Liver (tissue), 8 donors: ENCODE measurements at regions not wholly inside any gene's neighbourhood (a gene's known extent, or its start where the extent isn't known, plus 50 kb on each side); places are given as distances from the start of the nearest gene placed in this dataset.
A peak's percentile ranks its signal among the peaks of the same experiment; 100 is the strongest.

Source experiments
- DNase-seq: peaks from one replicate; pipeline ENCODE4 v3.0.0-alpha.2; 2017; ENCODE audit warnings: low spot score
- H3K27ac ChIP-seq, 2 donors: one replicate each; pipeline ENCODE4 v1.7.0; 2013; ENCODE audit warnings: inconsistent platforms in 2 of 2, low read length in 2 of 2, control low read depth in 1 of 2, low read depth in 1 of 2, mild to moderate bottlenecking in 1 of 2
- H3K27me3 ChIP-seq, 4 donors: one replicate each; pipeline versions ENCODE4 v1.6.1 to v1.7.0; 2013; ENCODE audit warnings: low read length in 3 of 4, inconsistent platforms in 1 of 4, mild to moderate bottlenecking in 1 of 4, moderate library complexity in 1 of 4; ENCODE audit not compliant: control insufficient read depth in 4 of 4, insufficient read depth in 4 of 4
- H3K36me3 ChIP-seq, 4 donors: one replicate each; pipeline versions ENCODE4 v1.6.1 to v1.7.0; 2013; ENCODE audit warnings: low read length in 3 of 4, mild to moderate bottlenecking in 3 of 4, low read depth in 1 of 4, moderate library complexity in 1 of 4; ENCODE audit not compliant: control insufficient read depth in 4 of 4, insufficient read depth in 3 of 4
- H3K4me1 ChIP-seq, 4 donors: one replicate each; pipeline versions ENCODE4 v1.6.1 to v1.7.0; 2013; ENCODE audit warnings: low read length in 3 of 4, mild to moderate bottlenecking in 3 of 4, moderate library complexity in 1 of 4; ENCODE audit not compliant: control insufficient read depth in 4 of 4, insufficient read depth in 4 of 4
- H3K4me3 ChIP-seq, 3 donors: one replicate each; pipeline versions ENCODE4 v1.6.1 to v1.7.0; 2013; ENCODE audit warnings: low read length in 3 of 3, control low read depth in 1 of 3, low read depth in 1 of 3, mild to moderate bottlenecking in 1 of 3
- H3K9ac ChIP-seq, 2 donors: one replicate each; pipeline ENCODE4 v1.7.0; 2013; ENCODE audit warnings: low read length in 2 of 2, mild to moderate bottlenecking in 2 of 2, moderate library complexity in 2 of 2, control low read depth in 1 of 2, low read depth in 1 of 2
- H3K9me3 ChIP-seq, 4 donors: one replicate each; pipeline versions ENCODE4 v1.6.1 to v1.7.0; 2013; ENCODE audit warnings: low read length in 3 of 4; ENCODE audit not compliant: control insufficient read depth in 4 of 4
- ATF3 ChIP-seq: IDR thresholded peaks from 2 replicates; pipeline ENCODE4 v1.6.1; 2016; ENCODE audit warnings: antibody characterized with exemption
- CTCF ChIP-seq: fragments of 150-350 bp; IDR thresholded peaks from 2 replicates; pipeline ENCODE4 v1.5.1; 2017; ENCODE audit warnings: improper control_type of control experiment, low read depth, low read length; ENCODE audit not compliant: missing input control
- EGR1 ChIP-seq, 2 donors: IDR thresholded peaks; 2 replicates each; pipeline ENCODE4 v1.6.1; 2016 to 2018; ENCODE audit warnings: antibody characterized with exemption in 2 of 2, low read depth in 2 of 2
- FOXA1 ChIP-seq: IDR thresholded peaks from 2 replicates; pipeline ENCODE4 v1.6.1; 2016; ENCODE audit warnings: antibody characterized with exemption
- FOXA2 ChIP-seq: IDR thresholded peaks from 2 replicates; pipeline ENCODE4 v1.6.1; 2016; ENCODE audit warnings: antibody characterized with exemption
- GABPA ChIP-seq, 2 donors: IDR thresholded peaks in 1 of 2; conservative IDR thresholded peaks in 1 of 2; 2 replicates each; pipeline ENCODE4 v1.6.1; 2016; ENCODE audit warnings: antibody characterized with exemption in 2 of 2, mild to moderate bottlenecking in 1 of 2, moderate library complexity in 1 of 2
- HNF4A ChIP-seq, 2 donors: conservative IDR thresholded peaks; 2 replicates each; pipeline ENCODE4 v1.6.1; 2016; ENCODE audit warnings: antibody characterized with exemption in 2 of 2, mild to moderate bottlenecking in 2 of 2
- HNF4G ChIP-seq: IDR thresholded peaks from 2 replicates; pipeline ENCODE4 v1.6.1; 2016; ENCODE audit warnings: antibody characterized with exemption
- JUND ChIP-seq, 2 donors: IDR thresholded peaks; 2 replicates each; pipeline ENCODE4 v1.6.1; 2016; ENCODE audit warnings: antibody characterized with exemption in 2 of 2
- MAX ChIP-seq: IDR thresholded peaks from 2 replicates; pipeline ENCODE4 v1.6.1; 2016; ENCODE audit warnings: antibody characterized with exemption
- NR2F2 ChIP-seq: IDR thresholded peaks from 2 replicates; pipeline ENCODE4 v1.6.1; 2016; ENCODE audit warnings: antibody characterized with exemption
- RAD21 ChIP-seq, 2 donors: IDR thresholded peaks; 2 replicates each; pipeline ENCODE4 v1.6.1; 2016; ENCODE audit warnings: antibody characterized with exemption in 2 of 2, mild to moderate bottlenecking in 2 of 2
- REST ChIP-seq: IDR thresholded peaks from 2 replicates; pipeline ENCODE4 v1.6.1; 2016; ENCODE audit warnings: antibody characterized with exemption, mild to moderate bottlenecking
- RXRA ChIP-seq, 2 donors: IDR thresholded peaks; 2 replicates each; pipeline ENCODE4 v1.6.1; 2017 to 2018; ENCODE audit warnings: antibody characterized with exemption in 2 of 2, mild to moderate bottlenecking in 1 of 2
- SP1 ChIP-seq: IDR thresholded peaks from 2 replicates; pipeline ENCODE4 v1.6.1; 2018; ENCODE audit warnings: antibody characterized with exemption, mild to moderate bottlenecking
- TAF1 ChIP-seq: conservative IDR thresholded peaks from 2 replicates; pipeline ENCODE4 v1.6.1; 2016; ENCODE audit warnings: antibody characterized with exemption, mild to moderate bottlenecking
- YY1 ChIP-seq: IDR thresholded peaks from 2 replicates; pipeline ENCODE4 v1.6.1; 2016; ENCODE audit warnings: antibody characterized with exemption, mild to moderate bottlenecking
- ZBTB33 ChIP-seq: IDR thresholded peaks from 2 replicates; pipeline ENCODE4 v1.6.1; 2016; ENCODE audit warnings: antibody characterized with exemption
- WGBS: extraction: QIAGEN DNeasy Blood & Tissue Kit; methylation state at CpG from one replicate; pipeline ENCODE4 v1.1.7; 2013; 5-methylcytosine and 5-hydroxymethylcytosine counted together
- donor health status: healthy.
- donor health status: healthy.
- donor health status: healthy.
- donor health status: healthy.
- donor health status: healthy.

- TF ChIP-seq RAD21 (IDR thresholded peaks at IDR 0.05) (no peak), HNF4A (conservative IDR thresholded peaks at IDR 0.05) (no peak), CTCF (no peak), SP1 (no peak), NR2F2 (no peak), JUND (IDR thresholded peaks at IDR 0.05) (no peak), TAF1 (no peak), REST (no peak), FOXA1 (no peak), MAX (no peak), ZBTB33 (no peak), ATF3 (no peak)
- Histone ChIP-seq H3K9me3 (no peaks in the 10 kb centered on the region), H3K4me3 (no peak overlapping the region), H3K36me3 (no peaks in the 10 kb centered on the region), H3K9ac (no peak overlapping the region), H3K27ac (no peak overlapping the region), H3K27me3 (no peaks in the 10 kb centered on the region), H3K4me1 (no peaks in the 10 kb centered on the region)
- DNase-seq = peak; percentile 34
- WGBS = 69% methylated on average over 10 of the region's 10 CpGs
Observed at GRCh38 chr6:3608159-3608558, 143.4 kb downstream of the PXDC1 start.

- H3K4me1 ChIP-seq = no peaks in the 10 kb centered on the region
- no peak for DNase-seq
- H3K27me3 ChIP-seq = no peaks in the 10 kb centered on the region
- H3K36me3 ChIP-seq = no peaks in the 10 kb centered on the region
- H3K9ac ChIP-seq = no peak overlapping the region
- no peak overlapping the region for H3K4me3 ChIP-seq
- no peak overlapping the region for H3K27ac ChIP-seq
- 89% methylated on average over 8 of the region's 8 CpGs for WGBS
- H3K9me3 ChIP-seq = no peaks in the 10 kb centered on the region
- TF ChIP-seq TAF1 (no peak), JUND (IDR thresholded peaks at IDR 0.05) (no peak), MAX (no peak), FOXA1 (no peak), HNF4G (no peak), CTCF (no peak), RXRA (IDR thresholded peaks at IDR 0.05) (no peak), YY1 (no peak), GABPA (IDR thresholded peaks at IDR 0.05 in 1 of 2, conservative IDR thresholded peaks at IDR 0.05 in 1 of 2) (no peak), HNF4A (conservative IDR thresholded peaks at IDR 0.05) (no peak), REST (no peak), NR2F2 (no peak), EGR1 (IDR thresholded peaks at IDR 0.05; ENCODE audit: low read depth in 2 of 2) (no peak), RAD21 (IDR thresholded peaks at IDR 0.05) (no peak), FOXA2 (no peak)
Observed at GRCh38 chr6:3607599-3607998, 143.9 kb downstream of the PXDC1 start.
